ENCODE measurements at regions not wholly inside any gene's neighbourhood (a gene's known extent, or its start where the extent isn't known, plus 50 kb on each side); places are given as distances from the start of the nearest gene placed in this dataset.
A peak's percentile ranks its signal among the peaks of the same experiment; 100 is the strongest.

DNA sequence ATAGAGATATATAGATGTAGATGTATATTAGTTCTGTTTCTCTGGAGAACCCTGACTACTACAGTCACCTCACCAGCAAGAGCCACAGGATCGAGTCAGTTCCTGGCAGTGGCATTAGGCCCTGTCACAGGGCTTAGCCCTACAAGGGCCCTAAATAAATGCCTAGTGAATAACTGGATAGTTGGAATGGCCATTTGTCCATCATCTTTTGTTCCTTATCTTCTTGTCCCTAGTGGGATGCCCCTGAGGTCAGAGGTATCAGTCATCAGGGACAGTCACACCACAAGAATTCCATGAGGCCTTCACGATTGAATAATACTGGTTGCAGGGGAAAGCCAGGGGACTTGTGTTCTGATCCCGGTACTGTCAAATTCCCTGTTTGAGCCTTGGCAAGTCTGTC is 204.9 kb upstream of the PPP2R3A start:
- H3K4me1 ChIP-seq (ENCODE audit: low read depth), result no peaks in the 10 kb centered on the region
- no peak overlapping the region for H3K4me3 ChIP-seq
- DNase-seq (ENCODE audit: low read depth in 1 of 2, low spot score in 1 of 2), result no peak
- no peaks in the 10 kb centered on the region for H3K27me3 ChIP-seq
- no peak overlapping the region for H3K27ac ChIP-seq
- TF ChIP-seq CTCF (IDR thresholded peaks at IDR 0.05; ENCODE audit: low read depth, low read length), result no peak
- H3K9me3 ChIP-seq (ENCODE audit: low read depth), result no peaks in the 10 kb centered on the region
- H3K36me3 ChIP-seq, result no peaks in the 10 kb centered on the region

GRCh38 chr3:135762188-135762856 is 203.2 kb upstream of the PPP2R3A start:
- Histone ChIP-seq H3K27ac (no peak overlapping the region), H3K27me3 (no peaks in the 10 kb centered on the region), H3K9me3 (ENCODE audit: low read depth) (no peaks in the 10 kb centered on the region), H3K4me3 (no peak overlapping the region), H3K36me3 (no peaks in the 10 kb centered on the region), H3K4me1 (ENCODE audit: low read depth) (no peaks in the 10 kb centered on the region)
- TF ChIP-seq CTCF (IDR thresholded peaks at IDR 0.05; ENCODE audit: low read depth, low read length), result no peak
- DNase-seq (ENCODE audit: low read depth in 1 of 2, low spot score in 1 of 2), result peak in 1 of 2 donors; percentile 23

- Histone ChIP-seq H3K27ac (no peak overlapping the region), H3K4me3 (no peak overlapping the region), H3K36me3 (no peaks in the 10 kb centered on the region), H3K9me3 (ENCODE audit: low read depth) (no peaks in the 10 kb centered on the region), H3K4me1 (ENCODE audit: low read depth) (no peaks in the 10 kb centered on the region), H3K27me3 (no peaks in the 10 kb centered on the region)
- no peak for TF ChIP-seq CTCF (IDR thresholded peaks at IDR 0.05; ENCODE audit: low read depth, low read length)
- DNase-seq (ENCODE audit: low read depth in 1 of 2, low spot score in 1 of 2), result no peak
These were observed 199.4 kb upstream of the PPP2R3A start for GRCh38 chr3:135766115-135766514.

DNA sequence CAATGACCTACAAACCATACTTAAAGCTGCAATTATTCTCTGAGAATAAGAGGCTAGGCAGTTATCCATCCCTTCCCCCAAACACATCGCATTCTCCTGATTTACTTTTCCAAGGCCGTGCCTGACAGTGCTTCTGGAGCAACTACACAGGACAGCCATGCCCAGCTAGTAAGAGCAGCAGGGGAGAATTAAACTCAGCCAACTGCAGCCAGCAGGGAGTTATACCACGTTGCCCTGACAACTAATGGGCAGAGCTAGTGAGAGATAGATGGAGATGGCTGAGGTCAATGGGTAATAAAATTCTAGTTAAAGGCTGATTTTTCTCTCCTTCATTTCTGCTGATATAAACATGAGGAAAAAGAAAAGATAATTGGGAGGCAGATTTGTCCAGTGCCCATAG is 193.8 kb upstream of the PPP2R3A start:
- no peak overlapping the region for H3K4me3 ChIP-seq
- no peaks in the 10 kb centered on the region for H3K27me3 ChIP-seq
- no peaks in the 10 kb centered on the region for H3K4me1 ChIP-seq (ENCODE audit: low read depth)
- DNase-seq (ENCODE audit: low read depth in 1 of 2, low spot score in 1 of 2), result no peak
- no peak overlapping the region for H3K27ac ChIP-seq
- H3K36me3 ChIP-seq, result no peaks in the 10 kb centered on the region
- H3K9me3 ChIP-seq (ENCODE audit: low read depth), result no peaks in the 10 kb centered on the region
- no peak for TF ChIP-seq CTCF (IDR thresholded peaks at IDR 0.05; ENCODE audit: low read depth, low read length)

DNA sequence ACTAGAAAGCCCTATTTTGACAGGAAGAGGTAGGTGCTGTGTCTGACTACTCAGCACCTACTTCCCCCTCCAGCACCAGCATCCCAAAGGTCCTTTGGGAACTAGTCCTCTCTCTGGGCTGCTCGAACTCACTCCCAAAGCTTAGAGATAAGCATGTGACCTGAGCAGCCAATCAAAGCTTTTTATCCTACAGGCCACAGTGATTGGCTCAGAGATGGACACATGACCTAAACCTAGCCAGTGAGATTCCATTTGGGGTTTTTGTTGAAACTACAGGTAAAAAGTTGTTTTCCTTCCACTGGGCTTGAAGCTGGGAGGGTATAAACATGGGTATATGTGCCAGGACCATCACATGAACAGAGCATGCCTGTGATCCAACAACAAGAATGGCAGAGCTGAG is 186.5 kb upstream of the PPP2R3A start:
- Histone ChIP-seq H3K27me3 (no peaks in the 10 kb centered on the region), H3K9me3 (ENCODE audit: low read depth) (no peaks in the 10 kb centered on the region), H3K4me3 (no peak overlapping the region), H3K4me1 (ENCODE audit: low read depth) (no peaks in the 10 kb centered on the region), H3K36me3 (no peaks in the 10 kb centered on the region), H3K27ac (no peak overlapping the region)
- DNase-seq (ENCODE audit: low read depth in 1 of 2, low spot score in 1 of 2), result no peak
- TF ChIP-seq CTCF (IDR thresholded peaks at IDR 0.05; ENCODE audit: low read depth, low read length), result no peak
